K562 (cell line): ENCODE measurements at regions not wholly inside any gene's neighbourhood (a gene's known extent, or its start where the extent isn't known, plus 50 kb on each side); places are given as distances from the start of the nearest gene placed in this dataset.

Experiments used
- ATAC-seq: fragments of 200-7000 bp; cut with Tn5 transposase; 3 replicates; pipeline ENCODE4 v1.9.1; 2020; ENCODE audit warnings: moderate library complexity
- BruUV-seq: library from RNA; stranded (reverse); fragments of 400-500 nt; replicated peaks from 2 replicates; lab custom pipeline; 2021; lab: Mats Ljungman, UMichigan
- CTCF ChIA-PET: fragments of 300-600 bp; formaldehyde crosslinking; extraction: SDS; loops from one replicate; lab custom pipeline; 2021; ENCODE audit warnings: low intra/inter-chr PET ratio; lab: Yijun Ruan, JAX
- POLR2A ChIA-PET: fragments of 300-600, 350-650 bp; sonication (Branson Sonifier 250); formaldehyde crosslinking; extraction: SDS; loops from one replicate; lab custom pipeline; 2021; ENCODE audit warnings: antibody characterized with exemption, inconsistent platforms; lab: Yijun Ruan, JAX
- DNase-seq, 4 experiments: peaks; one replicate each; pipeline versions ENCODE4 v3.0.0 to v3.0.0-alpha.2; 2011 to 2018; ENCODE audit warnings: low spot score in 3 of 4, mixed read lengths in 3 of 4; ENCODE audit errors: extremely low read depth in 1 of 4
- FAIRE-seq: peaks from 2 replicates; lab custom pipeline; 2011; peaks lifted over from hg19 to GRCh38; lab: Jason Lieb, UNC
- H2AFZ ChIP-seq: 2 replicates; pipeline ENCODE4 v1.6.0; 2011; ENCODE audit warnings: low read depth, low read length, control low read depth, inconsistent platforms
- H3K27ac ChIP-seq: fragments of 200-600 bp; 3 replicates; pipeline ENCODE4 v1.8.0; 2011; ENCODE audit warnings: low read depth, mild to moderate bottlenecking, control low read depth, inconsistent platforms, low read length, moderate library complexity, mixed read lengths; ENCODE audit errors: extremely low read depth
- H3K27me3 ChIP-seq, 2 experiments: fragments of 300-600 bp in 1 of 2; 2 replicates in 1 of 2; 3 replicates in 1 of 2; pipeline versions ENCODE4 v1.6.0 to v1.8.0; 2011; ENCODE audit warnings: inconsistent platforms in 2 of 2, low read length in 2 of 2, mild to moderate bottlenecking in 1 of 2, mixed read lengths in 1 of 2, moderate library complexity in 1 of 2; ENCODE audit not compliant: control insufficient read depth in 2 of 2, insufficient read depth in 2 of 2
- H3K36me3 ChIP-seq: fragments of 300-600 bp; 3 replicates; pipeline ENCODE4 v1.8.0; 2011; ENCODE audit warnings: mild to moderate bottlenecking, low read length, inconsistent platforms; ENCODE audit not compliant: control insufficient read depth, insufficient read depth
- H3K4me1 ChIP-seq, 2 experiments: fragments of 200-600 bp in 1 of 2; replicated peaks in 1 of 2; 2 replicates in 1 of 2; 3 replicates in 1 of 2; pipeline versions ENCODE4 v1.5.1 to v1.8.0; 2011; ENCODE audit warnings: inconsistent platforms in 2 of 2, low read length in 2 of 2, mild to moderate bottlenecking in 1 of 2, mixed read lengths in 1 of 2, moderate library complexity in 1 of 2; ENCODE audit not compliant: control insufficient read depth in 2 of 2, insufficient read depth in 2 of 2
- H3K4me2 ChIP-seq: 2 replicates; pipeline ENCODE4 v1.6.1; 2011; ENCODE audit warnings: low read length, control low read depth, inconsistent platforms, mixed read lengths; ENCODE audit not compliant: insufficient read depth
- H3K4me3 ChIP-seq: fragments of 200-600 bp; sonication (generic), shearing (Covaris generic); 2 replicates; pipeline ENCODE4 v1.5.1; 2016; ENCODE audit warnings: control low read depth, inconsistent platforms
- H3K79me2 ChIP-seq: fragments of 200-600 bp; 3 replicates; pipeline ENCODE4 v1.8.0; 2011; ENCODE audit warnings: low read length, inconsistent platforms; ENCODE audit not compliant: control insufficient read depth, insufficient read depth
- H3K9ac ChIP-seq, 2 experiments: 2 replicates each; pipeline versions ENCODE4 v1.6.0 to v1.6.1; 2011; ENCODE audit warnings: low read depth in 2 of 2, low read length in 2 of 2, control low read depth in 1 of 2, inconsistent platforms in 1 of 2, mild to moderate bottlenecking in 1 of 2, mixed read lengths in 1 of 2; ENCODE audit not compliant: insufficient read depth in 1 of 2
- H3K9me1 ChIP-seq: one replicate; pipeline ENCODE4 v1.6.0; 2011; ENCODE audit warnings: inconsistent platforms, mild to moderate bottlenecking, low read length, moderate library complexity; ENCODE audit not compliant: control insufficient read depth, insufficient read depth
- H3K9me3 ChIP-seq: replicated peaks from 2 replicates; pipeline ENCODE4 v1.5.1; 2011; ENCODE audit warnings: low read depth, low read length, inconsistent platforms; ENCODE audit not compliant: control insufficient read depth, insufficient read depth
- H4K20me1 ChIP-seq: replicated peaks from 2 replicates; pipeline ENCODE4 v1.6.1; 2011; ENCODE audit warnings: low read length, inconsistent platforms, mixed read lengths; ENCODE audit not compliant: control insufficient read depth, insufficient read depth
- FOXK2 ChIP-seq, 2 experiments: fragments of 450-650 bp; IDR thresholded peaks in 1 of 2; conservative IDR thresholded peaks in 1 of 2; 2 replicates each; pipeline ENCODE4 v1.6.1; 2016; ENCODE audit warnings: low read depth in 2 of 2, mild to moderate bottlenecking in 1 of 2
- GABPB2 ChIP-seq: fragments of 250-450 bp; sonication (Bioruptor Pico); conservative IDR thresholded peaks from 2 replicates; pipeline ENCODE4 v1.5.1; 2021; ENCODE audit warnings: mild to moderate bottlenecking
- GATAD2A ChIP-seq: fragments of 450-650 bp; IDR thresholded peaks from 2 replicates; pipeline ENCODE4 v1.6.1; 2017
- HDAC8 ChIP-seq: fragments of 450-650 bp; IDR thresholded peaks from 2 replicates; pipeline ENCODE4 v1.6.1; 2016; ENCODE audit warnings: mild to moderate bottlenecking, missing genetic modification characterization, moderate library complexity, missing compliant biosample characterization
- HNRNPH1 ChIP-seq: fragments of 200-400 bp; formaldehyde crosslinking; optimal IDR thresholded peaks from 2 replicates; pipeline ENCODE3; 2017; ENCODE audit warnings: low read depth, mild to moderate bottlenecking, low read length, moderate library complexity
- KDM4B ChIP-seq, 2 experiments: fragments of 450-650 bp in 1 of 2; sonication (generic) in 1 of 2; IDR thresholded peaks; 2 replicates each; pipeline ENCODE4 v1.6.1; 2016 to 2017; ENCODE audit warnings: borderline replicate concordance in 2 of 2, antibody characterized with exemption in 1 of 2, low read depth in 1 of 2, mild to moderate bottlenecking in 1 of 2
- NRF1 ChIP-seq, 2 experiments: fragments of 450-650 bp; IDR thresholded peaks in 1 of 2; conservative IDR thresholded peaks in 1 of 2; 2 replicates each; pipeline ENCODE4 v1.6.1; 2014; ENCODE audit warnings: mild to moderate bottlenecking in 2 of 2
- RAD21 ChIP-seq, 2 experiments: fragments of 250-450 bp in 1 of 2; fragments of 450-650 bp in 1 of 2; sonication (Bioruptor Pico) in 1 of 2; formaldehyde crosslinking in 1 of 2; IDR thresholded peaks in 1 of 2; conservative IDR thresholded peaks in 1 of 2; 2 replicates each; pipeline versions ENCODE4 v1.4.0 to v1.8.0; 2020 to 2022; ENCODE audit warnings: mild to moderate bottlenecking in 2 of 2, moderate library complexity in 1 of 2
- RBM15 ChIP-seq: fragments of 200-400 bp; formaldehyde crosslinking; IDR thresholded peaks from 2 replicates; pipeline ENCODE4 v1.6.1; 2018; ENCODE audit warnings: mild to moderate bottlenecking, low read length, moderate library complexity; ENCODE audit not compliant: insufficient read depth
- SMARCE1 ChIP-seq: fragments of 450-650 bp; IDR thresholded peaks from 2 replicates; pipeline ENCODE4 v1.7.1; 2016; ENCODE audit warnings: mild to moderate bottlenecking
- SRSF7 ChIP-seq: fragments of 200-400 bp; formaldehyde crosslinking; optimal IDR thresholded peaks from 2 replicates; pipeline ENCODE3; 2017; ENCODE audit warnings: mild to moderate bottlenecking, low read depth, low read length
- TCF3 ChIP-seq: sonication (generic); formaldehyde crosslinking; IDR thresholded peaks from 2 replicates; pipeline ENCODE4 v1.4.0; 2020; ENCODE audit warnings: mild to moderate bottlenecking, missing genetic modification reagents
- VEZF1 ChIP-seq: fragments of 200-800 bp; sonication (Bioruptor generic); IDR thresholded peaks from 2 replicates; pipeline ENCODE4 v1.6.1; 2017; ENCODE audit warnings: missing genetic modification characterization, missing compliant biosample characterization
- ZNF175 ChIP-seq: fragments of 200-800 bp; sonication (Bioruptor generic); IDR thresholded peaks from 2 replicates; pipeline ENCODE4 v1.6.1; 2016; ENCODE audit warnings: low read depth, mild to moderate bottlenecking, missing genetic modification characterization, missing compliant biosample characterization
- ZNF184 ChIP-seq: sonication (generic); formaldehyde crosslinking; IDR thresholded peaks from 2 replicates; pipeline ENCODE4 v1.5.0; 2020; ENCODE audit warnings: missing genetic modification reagents
- ZNF324 ChIP-seq: fragments of 250-450 bp; sonication (Bioruptor Pico); IDR thresholded peaks from 2 replicates; pipeline ENCODE4 v1.4.0; 2020; ENCODE audit warnings: mild to moderate bottlenecking
- ZNF589 ChIP-seq: fragments of 200-800 bp; sonication (Bioruptor generic); IDR thresholded peaks from 2 replicates; pipeline ENCODE4 v1.6.1; 2016; ENCODE audit warnings: low read depth, missing genetic modification characterization, missing compliant biosample characterization
- WGBS: fragments of 100-300 bp; shearing (Covaris generic); methylation state at CpG from one replicate; pipeline ENCODE4 v1.1.6; 2016; ENCODE audit warnings: low coverage, mixed read lengths; ENCODE audit not compliant: insufficient coverage; ENCODE audit errors: missing lambda C conversion rate; 5-methylcytosine and 5-hydroxymethylcytosine counted together
- in situ Hi-C: fragments of 300-500 bp; cut with MboI; formaldehyde crosslinking; loops from 4 replicates; pipeline ENCODE4 v1.15.0; 2018; ENCODE audit warnings: inconsistent platforms, mixed read lengths
- intact Hi-C: fragments of 100-400 bp; cut with micrococcal nuclease; formaldehyde crosslinking; loops from 2 replicates; pipeline ENCODE4 v1.14.2; 2022

- intact Hi-C loops, result no loop called here
- no peak for DNase-seq
- H3K9ac ChIP-seq, result no peak overlapping the region
- H4K20me1 ChIP-seq, result no peaks in the 10 kb centered on the region
- peaks cover 7 to 36% of the 10 kb centered on the region in 2 experiments; a peak in 3 of 5 replicates for H3K27me3 ChIP-seq
- no peaks in the 10 kb centered on the region for H3K36me3 ChIP-seq
- no peak overlapping the region for H3K4me3 ChIP-seq
- H3K9me1 ChIP-seq, result no peaks in the 10 kb centered on the region
- 5% methylated on average over 4 of the region's 4 CpGs for WGBS
- no TSS peak for BruUV-seq
- no peak for TF ChIP-seq ZNF324 (CRISPR knock-in tag)
- TF ChIP-seq NRF1 (conservative IDR thresholded peaks at IDR 0.05 in 1 of 2, IDR thresholded peaks at IDR 0.05 in 1 of 2), result no peak
- TF ChIP-seq SMARCE1, result no peak
- no peak for TF ChIP-seq GATAD2A
- peak; percentile 46; the same call in 1 of the 2 replicates for TF ChIP-seq ZNF589 (CRISPR knock-in tag)
- TF ChIP-seq RAD21 (CRISPR knock-in tag; conservative IDR thresholded peaks at IDR 0.05 in 1 of 2, IDR thresholded peaks at IDR 0.05 in 1 of 2), result no peak
- no peak for TF ChIP-seq VEZF1 (CRISPR knock-in tag)
- TF ChIP-seq FOXK2 (conservative IDR thresholded peaks at IDR 0.05 in 1 of 2, IDR thresholded peaks at IDR 0.05 in 1 of 2; ENCODE audit: low read depth in 2 of 2), result no peak
- TF ChIP-seq HNRNPH1, result no peak
- TF ChIP-seq ZNF175, result peak; percentile 26; the same call in 1 of the 2 replicates
- no peak for TF ChIP-seq RBM15
- no peak for TF ChIP-seq GABPB2 (CRISPR knock-in tag)
- TF ChIP-seq ZNF184 (CRISPR knock-in tag), result no peak
- no peak for TF ChIP-seq TCF3 (CRISPR knock-in tag)
- no peak for TF ChIP-seq SRSF7
- no peak for TF ChIP-seq KDM4B (IDR thresholded peaks at IDR 0.05; ENCODE audit: borderline replicate concordance in 2 of 2, low read depth in 1 of 2)
- TF ChIP-seq HDAC8, result peak; percentile 47; the same call in 1 of the 2 replicates
- POLR2A ChIA-PET, result no interaction called here
- no peak overlapping the region for H3K4me2 ChIP-seq
- H2AFZ ChIP-seq, result no peak overlapping the region
- CTCF ChIA-PET, result no interaction called here
- H3K79me2 ChIP-seq, result no peaks in the 10 kb centered on the region
- no peak overlapping the region for H3K27ac ChIP-seq
- in situ Hi-C loops, result no loop called here
- ATAC-seq, result no peak; the same call in 2 of the 3 replicates
- no peaks in the 10 kb centered on the region; a peak in 1 of 5 replicates for H3K4me1 ChIP-seq
- no peaks in the 10 kb centered on the region for H3K9me3 ChIP-seq
- no peak for FAIRE-seq
Observed at GRCh38 chr2:216260629-216261028, 111.7 kb downstream of the MARCHF4 start.
